ENCODE measurements at regions not wholly inside any gene's neighbourhood (a gene's known extent, or its start where the extent isn't known, plus 50 kb on each side); places are given as distances from the start of the nearest gene placed in this dataset.

DNA sequence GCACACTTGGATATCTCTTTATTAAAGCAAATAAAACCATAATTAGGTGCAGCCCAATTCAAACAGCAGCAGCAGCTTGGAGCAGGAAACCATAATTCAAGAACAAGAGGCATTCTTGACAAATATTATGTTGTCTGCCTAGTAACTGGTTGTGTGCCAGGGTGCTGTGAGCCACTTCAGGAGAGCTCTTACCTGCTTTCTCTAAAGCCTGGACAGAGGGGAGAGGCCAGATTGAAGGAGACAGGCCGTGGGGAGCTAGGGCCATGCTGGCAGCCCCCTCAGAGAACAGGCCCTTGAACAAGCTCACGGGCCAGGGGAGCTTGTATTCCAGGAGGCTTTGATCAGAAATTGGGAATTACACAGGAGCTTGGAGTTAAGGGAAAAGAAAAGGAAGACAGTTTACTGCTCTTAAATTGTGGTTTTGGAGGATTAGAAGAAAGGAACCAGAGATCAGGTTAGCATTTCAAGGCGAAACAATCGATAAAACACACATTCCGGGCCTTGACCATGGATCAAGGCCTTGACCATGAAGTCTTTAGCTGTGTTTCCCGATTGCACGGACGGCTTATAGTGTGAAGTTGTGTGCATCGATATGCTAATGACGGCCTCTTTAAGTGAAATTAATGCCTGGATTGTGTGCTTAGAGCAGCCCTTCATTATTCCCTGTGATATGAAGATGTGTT is 69.8 kb upstream of the NKX2-2 start:
- no peaks in the 10 kb centered on the region for H3K4me1 Mint-ChIP-seq (ENCODE audit: unreplicated experiment)
- no peak for DNase-seq (ENCODE audit: extremely low spot score, unreplicated experiment)
- TF ChIP-seq, protein P1, sequence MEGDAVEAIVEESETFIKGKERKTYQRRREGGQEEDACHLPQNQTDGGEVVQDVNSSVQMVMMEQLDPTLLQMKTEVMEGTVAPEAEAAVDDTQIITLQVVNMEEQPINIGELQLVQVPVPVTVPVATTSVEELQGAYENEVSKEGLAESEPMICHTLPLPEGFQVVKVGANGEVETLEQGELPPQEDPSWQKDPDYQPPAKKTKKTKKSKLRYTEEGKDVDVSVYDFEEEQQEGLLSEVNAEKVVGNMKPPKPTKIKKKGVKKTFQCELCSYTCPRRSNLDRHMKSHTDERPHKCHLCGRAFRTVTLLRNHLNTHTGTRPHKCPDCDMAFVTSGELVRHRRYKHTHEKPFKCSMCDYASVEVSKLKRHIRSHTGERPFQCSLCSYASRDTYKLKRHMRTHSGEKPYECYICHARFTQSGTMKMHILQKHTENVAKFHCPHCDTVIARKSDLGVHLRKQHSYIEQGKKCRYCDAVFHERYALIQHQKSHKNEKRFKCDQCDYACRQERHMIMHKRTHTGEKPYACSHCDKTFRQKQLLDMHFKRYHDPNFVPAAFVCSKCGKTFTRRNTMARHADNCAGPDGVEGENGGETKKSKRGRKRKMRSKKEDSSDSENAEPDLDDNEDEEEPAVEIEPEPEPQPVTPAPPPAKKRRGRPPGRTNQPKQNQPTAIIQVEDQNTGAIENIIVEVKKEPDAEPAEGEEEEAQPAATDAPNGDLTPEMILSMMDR (IDR thresholded peaks at IDR 0.05) = no peak
- no peaks in the 10 kb centered on the region for H3K9me3 Mint-ChIP-seq (ENCODE audit: unreplicated experiment)
- H3K4me3 Mint-ChIP-seq (ENCODE audit: unreplicated experiment) = no peak overlapping the region
- H3K27me3 Mint-ChIP-seq (ENCODE audit: unreplicated experiment) = peaks cover 4% of the 10 kb centered on the region
- no peak overlapping the region for H3K27ac Mint-ChIP-seq (ENCODE audit: unreplicated experiment)
- H3K36me3 Mint-ChIP-seq (ENCODE audit: unreplicated experiment) = no peaks in the 10 kb centered on the region

GRCh38 chr20:21577551-21577950 is 63.7 kb upstream of the NKX2-2 start:
- Mint-ChIP-seq H3K4me3 (ENCODE audit: unreplicated experiment) (no peak overlapping the region), H3K27me3 (ENCODE audit: unreplicated experiment) (peaks cover 4% of the 10 kb centered on the region), H3K27ac (ENCODE audit: unreplicated experiment) (no peak overlapping the region), H3K4me1 (ENCODE audit: unreplicated experiment) (no peaks in the 10 kb centered on the region), H3K9me3 (ENCODE audit: unreplicated experiment) (no peaks in the 10 kb centered on the region), H3K36me3 (ENCODE audit: unreplicated experiment) (no peaks in the 10 kb centered on the region)
- DNase-seq (ENCODE audit: extremely low spot score, unreplicated experiment) = peak; percentile 10
- TF ChIP-seq, protein P1 (IDR thresholded peaks at IDR 0.05) = no peak

- H3K27me3 Mint-ChIP-seq (ENCODE audit: unreplicated experiment) = peaks cover 3% of the 10 kb centered on the region
- H3K27ac Mint-ChIP-seq (ENCODE audit: unreplicated experiment) = no peak overlapping the region
Measured at GRCh38 chr20:21575981-21576740, 62.3 kb upstream of the NKX2-2 start.

GRCh38 chr20:21575167-21575566 is 61.3 kb upstream of the NKX2-2 start:
- Mint-ChIP-seq H3K4me3 (ENCODE audit: unreplicated experiment) (no peak overlapping the region), H3K27ac (ENCODE audit: unreplicated experiment) (no peak overlapping the region), H3K36me3 (ENCODE audit: unreplicated experiment) (no peaks in the 10 kb centered on the region), H3K9me3 (ENCODE audit: unreplicated experiment) (no peaks in the 10 kb centered on the region), H3K27me3 (ENCODE audit: unreplicated experiment) (peaks cover 2% of the 10 kb centered on the region), H3K4me1 (ENCODE audit: unreplicated experiment) (no peaks in the 10 kb centered on the region)
- no peak for DNase-seq (ENCODE audit: extremely low spot score, unreplicated experiment)
- TF ChIP-seq, protein P1 (IDR thresholded peaks at IDR 0.05) = no peak

More at GRCh38 chr20:21575981-21576740, 62.3 kb upstream of the NKX2-2 start:
- no peaks in the 10 kb centered on the region for H3K36me3 Mint-ChIP-seq (ENCODE audit: unreplicated experiment)
- H3K4me1 Mint-ChIP-seq (ENCODE audit: unreplicated experiment) = no peaks in the 10 kb centered on the region
- H3K4me3 Mint-ChIP-seq (ENCODE audit: unreplicated experiment) = no peak overlapping the region
- no peak for DNase-seq (ENCODE audit: extremely low spot score, unreplicated experiment)
- TF ChIP-seq, protein P1 (IDR thresholded peaks at IDR 0.05) = no peak
- no peaks in the 10 kb centered on the region for H3K9me3 Mint-ChIP-seq (ENCODE audit: unreplicated experiment)

DNA sequence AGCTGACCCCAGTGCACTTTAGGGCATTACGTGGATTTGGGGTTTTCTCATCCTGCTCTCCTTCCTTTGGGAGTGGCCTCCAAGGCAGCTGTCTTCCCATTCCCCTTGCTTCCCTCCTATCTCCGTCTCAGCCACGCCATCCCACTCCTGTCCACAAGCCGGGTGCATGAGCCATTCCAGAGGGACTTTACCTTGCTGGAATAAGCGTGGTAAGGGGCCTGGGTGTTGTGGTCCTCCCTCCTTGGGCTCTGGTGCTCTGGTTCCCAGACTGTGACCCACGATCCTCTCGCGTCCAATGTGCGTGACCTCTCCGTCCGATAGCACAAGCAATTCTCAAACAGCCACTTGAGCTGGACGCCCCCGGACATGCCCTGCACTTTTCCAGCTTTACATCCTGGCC is 60.6 kb upstream of the NKX2-2 start:
- Mint-ChIP-seq H3K4me1 (ENCODE audit: unreplicated experiment) (no peaks in the 10 kb centered on the region), H3K27me3 (ENCODE audit: unreplicated experiment) (peaks cover 5% of the 10 kb centered on the region), H3K27ac (ENCODE audit: unreplicated experiment) (no peak overlapping the region), H3K36me3 (ENCODE audit: unreplicated experiment) (no peaks in the 10 kb centered on the region), H3K4me3 (ENCODE audit: unreplicated experiment) (no peak overlapping the region), H3K9me3 (ENCODE audit: unreplicated experiment) (no peaks in the 10 kb centered on the region)
- TF ChIP-seq, protein P1 (IDR thresholded peaks at IDR 0.05) = no peak
- peak; percentile 76 for DNase-seq (ENCODE audit: extremely low spot score, unreplicated experiment)
